ENCODE measurements at regions not wholly inside any gene's neighbourhood (a gene's known extent, or its start where the extent isn't known, plus 50 kb on each side); places are given as distances from the start of the nearest gene placed in this dataset.

GRCh38 chr15:39291690-39292089, 289.2 kb upstream of the THBS1 start:
- no peak for DNase-seq

GRCh38 chr15:39296955-39297354, 283.9 kb upstream of the THBS1 start:
- no peak for DNase-seq

GRCh38 chr15:39298271-39298962, 282.5 kb upstream of the THBS1 start:
- DNase-seq, result no peak

DNA sequence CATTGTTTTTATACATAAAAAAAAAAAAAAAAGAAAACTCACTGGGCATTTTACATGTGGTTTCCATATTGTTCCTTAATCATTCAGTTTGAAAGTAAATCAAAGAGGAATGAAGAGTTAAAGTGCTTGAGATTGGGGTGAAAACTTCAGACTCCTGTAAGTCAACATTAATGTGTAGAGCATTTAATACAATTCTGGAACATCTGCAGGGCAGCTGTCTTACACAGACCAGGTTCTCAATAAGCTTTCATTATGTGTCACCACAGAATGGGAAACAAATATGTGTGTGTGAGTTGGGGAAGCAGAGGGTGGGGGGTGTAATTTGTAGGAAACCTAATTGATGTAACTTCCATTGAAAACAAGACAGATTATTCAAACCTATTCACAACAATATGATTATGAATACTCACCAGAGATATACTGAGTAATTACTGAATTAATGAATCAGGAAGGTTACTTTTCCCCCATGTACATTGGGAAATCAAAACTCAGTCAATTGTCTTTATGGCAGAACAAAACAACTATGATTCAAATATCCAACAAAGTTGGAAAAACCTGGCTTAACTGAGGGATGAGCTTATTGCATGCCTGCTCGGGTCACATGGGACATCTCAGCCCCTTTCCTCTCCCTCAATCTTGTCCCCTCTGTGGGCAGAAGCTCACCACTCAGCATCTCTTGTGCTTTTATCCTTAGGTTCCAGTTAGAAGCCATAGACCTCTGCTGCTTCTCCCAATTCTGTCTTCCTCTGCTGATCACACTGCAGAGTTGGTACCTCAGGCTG, 281.2 kb upstream of the THBS1 start:
- no peak for DNase-seq

- no peak for DNase-seq
These were observed 280.3 kb upstream of the THBS1 start for GRCh38 chr15:39300451-39301153.

DNA sequence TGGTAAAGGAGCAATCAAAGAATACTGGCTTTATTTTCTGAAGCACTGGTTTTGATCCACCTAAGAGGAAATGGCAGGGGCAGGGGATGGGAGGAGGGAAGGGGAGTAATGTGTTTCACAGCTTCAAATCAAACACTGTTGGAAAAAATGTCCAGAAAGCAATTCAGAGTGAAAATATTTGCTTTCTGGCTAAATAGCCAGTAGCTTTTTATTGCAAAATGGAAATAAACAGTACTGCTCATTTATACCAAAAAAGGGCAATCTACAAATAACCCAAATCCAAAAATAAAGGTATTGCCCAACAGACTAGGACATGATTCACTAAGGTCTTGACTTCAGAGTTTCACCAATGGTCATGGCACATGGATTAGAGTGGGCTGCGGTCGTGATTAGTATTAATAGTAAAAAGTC, 279.3 kb upstream of the THBS1 start:
- DNase-seq, result no peak

DNA sequence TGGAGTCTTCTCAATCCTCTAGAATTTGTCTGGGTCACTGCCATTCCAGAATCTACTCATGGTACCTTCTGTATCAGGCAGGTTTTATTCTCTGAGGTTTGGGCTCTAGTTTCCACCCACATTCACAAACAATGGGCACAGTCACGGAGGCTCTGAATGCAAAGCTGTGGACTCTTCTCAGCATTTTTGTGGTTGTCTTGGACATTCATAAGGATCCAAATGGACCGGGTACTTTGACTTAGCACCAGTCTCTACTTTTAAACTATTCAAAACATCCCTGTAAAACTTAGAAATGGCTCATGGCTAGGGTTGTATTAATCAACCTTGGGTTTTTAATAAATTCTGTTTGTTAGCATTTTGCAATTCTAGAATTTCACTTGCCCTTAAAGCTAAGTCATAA, 277.9 kb upstream of the THBS1 start:
- DNase-seq, result no peak

GRCh38 chr15:39304201-39304841, 276.6 kb upstream of the THBS1 start:
- no peak for DNase-seq

DNA sequence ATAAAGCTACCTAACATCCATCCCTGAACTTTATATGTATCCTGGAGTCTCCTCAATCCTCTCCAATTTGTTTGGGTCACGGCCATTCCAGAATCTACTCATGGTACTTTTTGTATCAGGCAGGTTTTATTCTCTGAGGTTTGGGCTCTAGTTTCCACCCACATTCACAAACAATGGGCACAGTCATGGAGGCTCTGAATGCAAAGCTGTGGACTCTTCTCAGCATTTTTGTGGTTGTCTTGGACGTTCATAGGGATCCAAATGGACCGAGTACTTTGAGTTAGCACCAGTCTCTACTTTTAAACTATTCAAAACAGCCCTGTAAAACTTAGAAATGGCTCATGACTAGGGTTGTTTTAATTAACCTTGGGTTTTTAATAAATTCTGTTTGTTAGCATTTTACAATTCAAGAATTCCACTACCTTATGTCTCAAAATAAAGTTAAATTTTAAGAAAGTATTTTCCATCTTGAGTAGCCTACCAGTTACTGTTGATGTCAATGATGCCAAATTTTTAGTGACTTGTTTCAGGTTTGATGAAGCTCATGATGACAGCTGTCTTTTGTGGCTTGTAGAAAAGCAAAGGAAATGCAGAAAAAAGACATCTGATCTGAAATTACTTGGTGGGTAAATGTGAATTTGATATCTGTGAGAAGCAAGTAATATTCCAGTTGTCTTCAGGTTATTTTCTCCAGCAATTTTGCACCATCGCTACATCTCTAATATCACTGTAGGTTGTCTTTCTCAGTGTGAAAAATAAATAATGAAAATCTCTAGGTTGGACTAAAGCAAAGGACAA, 275.7 kb upstream of the THBS1 start:
- no peak for DNase-seq

- no peak for DNase-seq
These were observed 270.2 kb upstream of the THBS1 start for GRCh38 chr15:39310633-39311032.

GRCh38 chr15:39312984-39313383, 267.9 kb upstream of the THBS1 start:
- DNase-seq, result no peak

DNA sequence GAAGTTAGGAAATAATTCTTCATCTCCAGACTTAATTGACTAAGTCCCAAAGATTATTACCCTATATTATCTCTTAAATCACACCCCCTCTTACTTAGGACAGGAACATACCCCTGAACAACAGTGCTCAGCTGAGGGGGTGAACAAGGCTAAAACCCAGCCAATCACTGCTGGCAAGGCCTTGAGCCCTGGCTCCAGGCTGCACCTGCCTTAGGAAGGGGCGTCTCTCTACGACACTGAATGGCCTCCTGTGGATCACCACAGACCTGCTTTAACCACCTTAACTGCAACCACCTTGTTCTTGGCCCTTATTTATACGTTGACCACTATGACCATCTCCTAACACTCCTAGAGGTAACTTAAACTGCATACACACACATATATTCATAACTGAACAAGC, 267.4 kb upstream of the THBS1 start:
- no peak for DNase-seq

GRCh38 chr15:39313881-39314280, 267.0 kb upstream of the THBS1 start:
- DNase-seq, result no peak

- no peak for DNase-seq
These were observed 265.6 kb upstream of the THBS1 start for GRCh38 chr15:39315206-39315850.

GRCh38 chr15:39317225-39317624, 263.7 kb upstream of the THBS1 start:
- no peak for DNase-seq

GRCh38 chr15:39318231-39318630, 262.6 kb upstream of the THBS1 start:
- no peak for DNase-seq

GRCh38 chr15:39320355-39320754, 260.5 kb upstream of the THBS1 start:
- no peak for DNase-seq

- DNase-seq, result no peak
These were observed 260.0 kb upstream of the THBS1 start for GRCh38 chr15:39320886-39321285.

- no peak for DNase-seq
These were observed 258.9 kb upstream of the THBS1 start for GRCh38 chr15:39321977-39322376.

GRCh38 chr15:39323157-39323556, 257.7 kb upstream of the THBS1 start:
- DNase-seq, result no peak

GRCh38 chr15:39323706-39324105, 257.2 kb upstream of the THBS1 start:
- no peak for DNase-seq

Measured in central memory CD4-positive, alpha-beta T cell (primary cell).